Left ventricle myocardium superior (tissue), 1 donor: ENCODE measurements at regions not wholly inside any gene's neighbourhood (a gene's known extent, or its start where the extent isn't known, plus 50 kb on each side); places are given as distances from the start of the nearest gene placed in this dataset.

ENCODE experiments used
- ATAC-seq: fragments of 200-7000 bp; cut with Tn5 transposase; one replicate; pipeline ENCODE4 v1.9.1; 2020; ENCODE audit warnings: mild to moderate bottlenecking, moderate library complexity
- DNase-seq: peaks from one replicate; pipeline ENCODE4 v3.0.0-alpha.2; 2020
- intact Hi-C: fragments of 100-400 bp; cut with micrococcal nuclease; formaldehyde crosslinking; loops from one replicate; pipeline ENCODE4 v1.11.0; 2022
- donor health status: DM: no; HTN: yes; CAD: no; lungs with severe emphysema.

DNA sequence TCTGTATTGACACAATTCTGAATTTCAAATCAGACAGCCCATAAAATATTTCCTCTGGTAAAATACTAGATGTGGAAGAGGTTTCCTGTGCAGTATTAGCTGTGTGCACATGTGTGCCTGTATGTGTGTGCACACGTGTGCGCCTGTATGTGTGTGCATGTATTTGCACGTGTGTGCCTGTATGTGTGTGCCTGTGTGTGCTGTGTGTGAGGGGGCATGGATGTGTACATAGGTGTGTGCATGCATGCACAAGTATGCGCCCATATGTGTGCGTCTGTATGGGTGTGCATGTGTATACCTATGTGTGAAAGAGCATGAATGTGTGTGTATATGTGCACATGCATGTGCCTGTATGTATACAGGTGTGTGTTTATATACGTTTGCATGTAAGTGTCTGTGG is 191.4 kb downstream of the KLF6 start:
- intact Hi-C loops = no loop called here
- no peak for ATAC-seq
- no peak for DNase-seq

DNA sequence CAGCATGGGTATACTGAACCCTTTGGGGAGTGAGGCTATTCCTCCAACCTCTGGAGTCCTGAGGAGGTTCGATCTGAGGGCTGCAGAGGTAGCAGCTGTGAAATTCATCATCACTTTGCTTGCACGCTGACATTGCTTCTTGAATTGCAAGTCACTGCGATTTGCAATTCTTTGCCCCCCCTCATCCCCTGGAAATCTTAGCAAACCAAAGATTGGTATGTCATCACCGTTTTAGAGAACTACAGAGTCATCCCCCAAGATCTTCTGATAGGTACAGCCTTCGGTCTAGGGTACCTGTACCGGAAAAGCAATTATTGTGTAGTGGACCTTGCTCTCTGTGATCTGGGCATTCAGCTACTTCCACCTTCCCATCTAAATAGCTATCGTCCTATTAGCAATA is 192.6 kb downstream of the KLF6 start:
- DNase-seq (no peak), ATAC-seq (no peak)
- intact Hi-C loops = no loop called here

DNA sequence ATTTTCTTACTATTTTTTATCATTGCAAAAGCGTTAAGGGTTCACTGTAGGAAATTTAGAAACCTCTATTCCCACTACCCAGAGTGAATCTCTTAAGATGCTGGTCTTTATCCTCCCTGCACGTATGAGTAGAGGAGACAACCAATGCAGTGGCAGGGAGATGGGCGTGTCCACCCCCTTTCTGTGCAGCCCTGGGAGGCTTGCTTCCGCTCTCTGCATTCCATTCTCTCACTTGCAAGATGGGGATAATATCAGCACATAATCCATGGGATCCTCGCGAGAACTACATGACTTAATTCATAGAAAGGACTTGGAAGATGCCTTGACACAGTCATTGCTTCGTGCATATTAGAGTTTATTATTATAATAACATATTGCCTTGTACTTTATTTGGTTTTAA is 196.2 kb downstream of the KLF6 start:
- ATAC-seq (no peak), DNase-seq (no peak)
- intact Hi-C loops = no loop called here

DNA sequence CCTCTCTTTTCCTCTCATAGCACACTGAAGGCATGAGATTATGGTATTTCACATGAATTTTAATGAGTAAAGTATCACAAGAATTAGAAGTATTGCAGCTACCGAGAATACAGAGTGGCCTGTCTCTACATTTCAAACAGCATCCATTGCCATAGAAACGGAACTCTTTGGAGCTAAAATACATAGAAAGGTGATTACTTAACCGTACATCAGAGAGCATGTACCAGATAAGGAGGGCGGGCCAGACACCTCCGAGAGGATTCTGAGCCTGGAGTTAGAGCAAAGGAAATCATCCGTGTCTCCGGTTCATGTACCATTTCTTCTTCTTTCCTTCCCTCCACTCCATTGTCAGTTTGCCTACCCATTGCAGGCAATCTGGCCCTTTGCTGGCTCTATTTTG is 196.7 kb downstream of the KLF6 start:
- intact Hi-C loops = no loop called here

DNA sequence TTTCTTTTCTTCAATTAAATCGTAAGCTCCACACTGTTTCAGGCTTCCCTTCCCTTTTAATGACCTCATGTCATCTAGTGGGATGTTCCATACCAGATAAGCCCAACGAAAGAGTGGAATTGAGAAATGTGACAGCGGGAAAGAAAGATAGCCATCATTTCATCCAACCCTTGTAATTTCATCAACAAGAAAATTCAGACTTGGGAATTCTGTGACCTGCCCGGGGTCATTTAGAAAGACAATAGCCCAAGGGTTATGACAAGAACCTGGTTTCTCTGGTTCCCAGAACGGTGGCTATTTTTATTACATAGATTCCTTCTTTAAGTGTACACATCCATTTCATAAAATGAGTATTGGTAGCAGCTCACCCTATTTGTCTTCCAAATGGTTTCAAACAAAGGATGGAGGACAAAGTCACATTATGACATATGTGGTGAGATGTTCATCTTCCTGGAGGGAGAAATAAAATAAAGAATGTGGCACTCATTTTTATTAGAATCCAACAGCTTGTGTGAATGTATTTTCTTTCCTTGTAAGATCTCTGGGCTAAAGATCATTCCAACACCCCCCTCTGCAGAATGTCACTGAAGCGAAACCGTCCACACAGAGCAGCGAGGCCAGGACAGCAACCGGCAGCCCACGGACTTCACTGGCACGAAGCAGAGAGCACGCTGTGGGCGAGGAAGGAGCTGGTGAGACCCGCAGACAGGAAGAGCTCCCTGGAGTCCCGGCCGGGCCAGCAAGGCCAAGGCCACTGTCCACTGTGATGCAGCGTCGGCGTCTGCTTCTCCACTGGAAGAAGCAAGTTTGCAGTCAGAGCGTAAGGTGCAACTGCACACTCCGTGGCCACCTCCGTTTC is 199.9 kb downstream of the KLF6 start:
- no peak for DNase-seq
- intact Hi-C loops = no loop called here

More for the DNA sequence above, 196.7 kb downstream of the KLF6 start:
- ATAC-seq (no peak), DNase-seq (no peak)

DNA sequence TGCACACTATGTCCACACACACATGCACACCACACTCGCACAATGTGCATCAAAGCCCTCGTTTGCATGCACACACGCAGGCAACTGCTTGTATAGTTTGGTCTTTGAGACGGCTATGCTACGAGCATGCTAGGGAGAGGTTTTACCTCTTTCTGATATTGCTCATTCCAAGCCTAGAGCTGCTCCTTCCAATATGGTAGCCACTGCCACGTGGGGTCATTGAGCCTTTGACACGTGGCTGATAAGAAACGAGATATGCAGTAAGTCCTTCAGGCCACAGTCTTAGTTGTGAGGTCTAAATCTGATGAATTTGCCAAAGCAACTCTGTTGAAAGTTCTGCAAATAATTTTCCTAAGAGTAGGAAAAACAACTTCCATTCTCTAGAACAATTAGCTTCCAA is 204.4 kb downstream of the KLF6 start:
- no peak for DNase-seq
- ATAC-seq = no peak
- intact Hi-C loops = no loop called here

More for the DNA sequence above, 199.9 kb downstream of the KLF6 start:
- no peak for ATAC-seq

DNA sequence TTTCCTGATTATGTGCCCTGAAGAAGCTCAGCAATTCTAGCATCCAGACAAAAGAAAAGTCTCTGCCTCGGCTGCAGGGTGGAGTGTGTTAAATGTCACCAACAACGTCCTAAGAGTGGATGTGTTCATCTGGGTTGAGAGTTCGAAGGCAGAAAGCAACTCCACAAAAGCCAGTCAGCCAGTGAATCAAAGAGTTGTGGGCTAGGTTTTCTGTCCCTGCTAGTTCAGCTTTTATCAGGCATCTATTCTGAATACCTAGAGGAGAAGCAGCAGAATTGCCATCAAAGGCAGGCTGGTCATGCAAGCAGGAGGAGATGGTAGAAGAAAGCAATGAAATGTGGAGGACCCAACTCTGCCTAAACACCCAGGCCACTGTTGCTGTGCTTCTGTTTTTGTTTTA is 205.2 kb downstream of the KLF6 start:
- intact Hi-C loops = no loop called here
- DNase-seq (no peak), ATAC-seq (no peak)

DNA sequence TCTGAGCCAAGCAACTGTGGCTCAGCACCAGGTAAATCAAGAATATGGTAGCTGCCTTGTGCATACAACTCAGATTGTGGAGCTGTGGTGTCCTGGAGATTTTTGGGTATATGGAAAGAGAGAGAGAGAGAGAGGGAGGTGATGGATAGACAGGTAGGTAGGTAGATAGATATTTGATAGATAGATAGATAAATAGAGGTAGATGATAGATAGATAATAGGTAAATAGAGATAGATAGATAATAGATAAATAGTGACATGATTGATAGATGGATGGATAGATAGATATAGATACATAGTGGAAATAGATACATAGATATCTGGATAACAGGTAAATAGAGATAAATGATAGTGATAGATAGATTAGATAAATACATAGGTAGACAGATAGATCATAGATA is 206.3 kb downstream of the KLF6 start:
- DNase-seq = no peak
- no peak for ATAC-seq
- intact Hi-C loops = no loop called here

DNA sequence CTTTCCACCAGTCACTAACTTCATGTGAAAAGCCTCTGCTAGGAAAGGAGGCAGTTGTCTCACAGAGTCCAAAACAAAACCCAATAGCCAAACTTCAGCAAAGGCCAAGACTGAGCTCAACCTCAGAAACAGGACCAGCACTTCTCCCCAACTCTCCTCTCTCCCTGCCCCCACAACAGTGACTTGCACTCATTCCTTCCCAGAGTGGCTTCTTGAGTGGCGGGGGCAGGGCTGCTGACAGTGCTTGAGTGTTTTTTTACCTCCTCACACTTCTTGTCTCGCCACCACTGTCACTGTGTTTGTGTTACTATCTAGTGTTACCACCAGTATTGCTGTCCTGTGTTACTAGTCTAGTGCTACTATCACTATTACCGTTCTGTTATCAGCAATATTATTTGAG is 206.8 kb downstream of the KLF6 start:
- intact Hi-C loops = no loop called here
- DNase-seq = no peak
- no peak for ATAC-seq

DNA sequence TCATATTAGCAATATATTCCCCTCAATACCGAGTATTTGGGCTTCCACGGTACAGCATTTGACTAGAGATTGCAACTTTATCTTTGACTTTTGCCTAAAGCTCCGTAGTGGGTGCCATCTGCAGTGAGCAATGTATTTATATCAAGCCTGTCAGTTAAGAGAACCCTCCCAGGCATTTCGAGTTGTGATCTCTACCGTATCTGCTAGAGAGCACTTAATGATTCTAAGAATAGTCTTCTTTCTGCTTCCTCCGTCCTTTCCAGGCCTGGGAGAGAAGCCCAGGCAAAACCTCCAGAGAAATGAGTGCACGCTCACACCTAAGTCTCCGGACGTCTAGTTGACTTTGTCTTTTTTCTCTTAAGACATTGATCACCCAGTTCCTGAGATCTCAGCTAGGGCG is 210.6 kb downstream of the KLF6 start:
- ATAC-seq (peak; percentile 89), DNase-seq (no peak)
- intact Hi-C loops = no loop called here

DNA sequence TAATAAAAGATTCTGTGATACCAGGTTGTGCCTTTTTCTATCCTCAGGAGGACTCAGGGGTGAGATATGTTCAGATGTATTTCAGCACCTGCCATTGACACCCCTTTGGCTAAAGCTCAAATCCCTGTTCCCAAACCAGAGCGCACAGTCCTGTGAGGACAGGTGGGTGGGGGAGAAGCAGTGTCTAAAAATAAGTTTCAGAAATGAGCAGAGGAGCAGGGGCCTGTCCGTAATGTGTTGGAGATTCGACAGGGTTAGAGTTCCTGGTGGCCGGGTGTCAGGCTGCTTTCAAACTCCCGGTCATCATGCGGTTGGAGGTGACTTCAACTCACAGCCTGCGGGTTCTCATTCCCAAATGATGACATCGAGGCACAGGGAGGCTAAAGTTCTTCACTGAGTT is 211.5 kb downstream of the KLF6 start:
- intact Hi-C loops = no loop called here
- ATAC-seq (peak; percentile 83), DNase-seq (no peak)

DNA sequence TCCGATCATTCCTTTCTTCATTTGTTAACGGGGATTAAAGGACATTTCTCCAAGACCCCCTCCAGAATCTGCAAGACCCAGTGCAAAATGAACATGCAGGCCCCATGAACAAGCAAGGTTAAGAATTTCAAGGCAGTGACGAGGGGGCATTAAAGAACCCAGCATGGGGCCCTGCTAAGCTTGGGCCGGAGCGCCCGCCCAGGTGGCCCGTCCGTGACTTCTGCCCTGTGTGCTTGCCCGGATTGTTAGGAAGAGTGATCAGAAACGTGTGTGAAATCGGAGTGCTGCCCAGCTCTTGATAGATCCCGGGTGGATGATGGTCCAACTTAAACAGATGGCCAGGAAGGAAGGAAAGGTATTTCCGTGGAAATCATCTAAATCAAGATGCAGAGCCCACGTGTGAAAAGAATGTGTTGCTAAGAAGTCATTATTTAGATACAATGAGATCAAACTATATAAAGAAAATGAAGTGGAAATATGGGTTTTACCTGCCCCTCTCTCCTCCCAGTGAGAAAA is 213.6 kb downstream of the KLF6 start:
- ATAC-seq = no peak
- intact Hi-C loops = no loop called here
- DNase-seq = no peak

DNA sequence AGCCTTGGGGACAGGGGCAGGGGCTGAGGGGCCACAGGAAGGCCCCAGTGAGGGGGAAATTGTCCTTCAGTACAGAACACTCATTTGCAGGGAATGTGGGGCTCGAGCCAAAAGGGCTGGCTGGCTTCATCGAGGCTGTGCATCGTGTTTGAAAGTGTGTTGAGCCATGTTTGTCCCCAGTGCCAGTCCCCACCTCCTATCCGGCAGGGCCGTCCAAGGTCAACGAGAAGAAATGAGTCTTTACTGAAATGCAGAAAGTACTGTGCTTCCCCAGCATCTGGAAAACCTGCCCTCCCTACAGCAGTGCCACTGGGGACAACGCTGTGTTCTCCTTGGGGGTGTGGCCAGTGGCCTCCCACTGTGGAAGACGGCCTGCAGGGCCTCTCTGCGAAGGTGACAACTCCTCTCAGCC is 214.1 kb downstream of the KLF6 start:
- intact Hi-C loops = no loop called here
- ATAC-seq (peak; percentile 68), DNase-seq (peak; percentile 65)

DNA sequence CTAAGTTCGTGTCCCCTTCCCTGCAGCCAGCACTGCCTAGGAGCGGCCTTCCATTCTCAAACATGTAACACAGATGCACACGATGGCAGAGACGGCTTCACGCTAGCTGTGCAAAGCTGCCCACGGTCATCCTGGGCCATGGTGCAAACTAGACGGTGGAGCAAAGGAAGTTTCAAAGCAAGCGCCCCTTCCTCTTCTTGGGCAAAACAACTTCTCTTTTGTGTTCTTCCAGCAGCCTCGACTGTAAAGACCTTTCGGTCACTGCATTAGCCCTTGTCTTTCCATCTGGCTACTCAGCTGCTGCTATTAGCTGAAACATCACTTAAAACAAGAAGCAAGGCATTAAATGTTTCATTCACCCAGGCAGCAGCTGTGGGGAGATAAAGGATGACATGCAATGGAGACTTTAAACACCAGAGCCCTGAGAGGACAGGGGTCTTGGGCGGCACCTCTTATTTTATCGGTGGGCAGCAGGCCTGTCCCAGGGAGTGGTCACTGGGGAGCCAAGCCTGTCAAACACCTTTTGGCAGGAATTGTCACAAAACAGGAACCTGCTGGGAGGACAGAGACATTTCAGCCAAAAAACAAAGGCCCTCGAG is 214.8 kb downstream of the KLF6 start:
- no peak for ATAC-seq
- intact Hi-C loops = no loop called here
- no peak for DNase-seq

DNA sequence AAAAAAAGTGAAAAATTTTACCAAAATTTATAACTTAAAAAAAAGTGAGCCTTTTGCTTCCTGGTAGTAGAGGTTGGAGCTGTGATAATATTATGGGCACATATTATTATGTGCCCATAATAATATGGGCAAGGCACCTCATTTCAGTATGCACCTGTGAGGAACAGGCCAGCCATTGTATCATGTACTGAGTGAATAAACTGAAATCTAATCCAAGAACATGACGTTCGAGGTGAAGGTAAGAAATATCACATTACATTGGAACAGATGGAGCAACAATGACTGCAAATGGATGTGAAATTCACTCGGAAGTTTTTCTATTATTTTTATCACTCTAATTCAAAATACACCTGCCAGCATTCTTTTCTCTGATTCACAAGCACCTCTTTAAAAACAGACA is 216.0 kb downstream of the KLF6 start:
- ATAC-seq = no peak
- DNase-seq = no peak
- intact Hi-C loops = no loop called here

DNA sequence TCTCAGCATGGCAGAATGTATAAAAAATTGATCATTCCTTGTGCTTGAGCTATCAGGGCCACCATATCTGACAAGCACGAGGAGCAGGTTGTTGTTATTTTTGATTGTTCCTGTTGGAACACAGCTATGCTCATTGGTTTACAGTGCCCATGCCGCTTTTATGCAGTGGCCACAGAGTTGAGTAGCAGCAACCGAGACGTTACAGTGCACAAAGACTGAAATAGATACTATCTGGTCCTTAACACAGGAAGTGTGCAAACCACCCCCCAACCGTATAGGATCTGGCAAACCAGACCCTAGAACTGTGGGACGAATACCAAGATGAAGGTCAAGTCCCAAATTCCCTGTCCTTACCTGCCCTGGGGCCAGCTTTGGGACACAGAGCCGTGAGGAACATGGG is 216.6 kb downstream of the KLF6 start:
- ATAC-seq (no peak), DNase-seq (no peak)
- intact Hi-C loops = no loop called here

DNA sequence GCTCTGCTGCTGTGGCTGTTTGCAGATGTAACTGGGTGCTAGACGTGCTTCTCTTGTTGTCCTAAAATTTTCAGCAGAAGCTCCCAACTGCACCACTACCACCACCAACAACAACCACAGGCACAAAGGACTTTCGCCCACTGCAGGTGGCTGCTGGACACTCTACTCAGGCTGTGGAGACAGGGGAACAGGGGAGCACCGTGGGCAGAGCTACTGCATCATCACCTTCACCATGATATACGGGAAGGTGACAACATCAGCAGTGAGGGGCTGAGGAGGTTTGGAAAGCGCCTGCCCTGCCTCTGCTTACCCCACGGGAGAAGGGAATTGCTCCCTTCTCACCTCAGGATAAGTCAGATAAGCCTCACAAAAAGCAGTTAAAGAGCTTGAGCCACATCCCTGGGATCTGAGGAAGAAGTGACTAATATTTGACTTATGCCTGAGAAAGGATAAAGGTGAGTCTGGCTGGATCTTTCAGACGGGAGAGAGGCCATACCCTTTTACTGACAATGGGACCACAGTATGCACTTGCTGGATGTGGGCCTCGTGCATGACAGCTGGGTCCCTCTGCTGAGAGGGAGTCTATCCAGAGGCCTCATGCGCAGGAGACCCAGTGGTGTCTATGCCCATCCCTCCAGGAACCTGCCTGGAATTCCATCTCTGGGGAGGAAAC is 217.6 kb downstream of the KLF6 start:
- intact Hi-C loops = no loop called here
- DNase-seq (no peak), ATAC-seq (no peak)

DNA sequence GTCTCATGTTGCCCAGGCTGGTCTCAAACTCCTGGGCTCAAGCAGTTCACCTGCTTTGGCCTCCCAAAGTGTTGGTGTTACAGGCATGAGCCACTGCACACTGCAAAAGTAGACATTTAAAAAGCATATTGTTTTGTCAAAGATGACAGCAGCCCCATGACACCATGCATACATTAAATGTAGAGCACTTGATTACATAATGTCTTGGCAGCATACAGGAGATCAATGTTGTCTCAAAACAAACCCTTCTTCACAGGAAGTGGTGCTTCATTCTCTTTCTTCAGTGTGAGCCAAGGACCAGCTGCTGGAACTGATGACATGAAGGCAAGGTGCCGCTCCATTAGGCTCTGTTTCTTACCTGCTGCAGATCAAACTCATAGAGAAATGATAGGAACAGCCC is 218.4 kb downstream of the KLF6 start:
- DNase-seq = no peak
- intact Hi-C loops = no loop called here
- no peak for ATAC-seq

DNA sequence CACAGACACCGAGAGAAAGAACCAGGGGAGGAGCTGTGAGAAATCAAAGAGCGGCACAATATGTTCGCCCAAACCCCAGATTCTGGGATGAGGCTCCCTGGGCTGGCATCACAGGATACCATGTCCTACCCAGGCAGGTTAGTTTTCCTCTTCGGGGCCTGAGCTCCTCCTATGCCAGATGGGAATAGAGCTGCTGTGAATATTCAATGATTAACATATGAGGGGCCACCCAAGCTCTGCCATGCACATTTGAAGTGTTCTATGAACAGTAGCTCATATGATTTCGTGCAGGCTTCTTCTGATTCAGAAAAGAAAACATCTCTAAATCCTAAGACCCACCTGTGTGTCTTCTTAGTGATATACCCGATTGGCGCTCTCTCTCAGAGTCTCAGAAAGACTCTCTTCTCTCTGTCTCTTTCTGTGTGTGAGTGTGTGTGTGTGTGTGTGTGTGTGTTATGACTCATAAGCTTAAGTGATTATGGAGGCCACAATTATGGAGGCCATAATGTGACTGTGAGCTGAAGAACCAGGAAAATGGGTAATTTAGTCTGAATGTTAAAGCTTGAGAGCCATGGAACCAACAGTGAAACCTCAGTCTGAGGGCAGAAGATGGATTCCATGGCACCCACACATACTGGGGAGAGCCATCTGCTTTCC is 220.5 kb downstream of the KLF6 start:
- DNase-seq (no peak), ATAC-seq (no peak)
- intact Hi-C loops = no loop called here

DNA sequence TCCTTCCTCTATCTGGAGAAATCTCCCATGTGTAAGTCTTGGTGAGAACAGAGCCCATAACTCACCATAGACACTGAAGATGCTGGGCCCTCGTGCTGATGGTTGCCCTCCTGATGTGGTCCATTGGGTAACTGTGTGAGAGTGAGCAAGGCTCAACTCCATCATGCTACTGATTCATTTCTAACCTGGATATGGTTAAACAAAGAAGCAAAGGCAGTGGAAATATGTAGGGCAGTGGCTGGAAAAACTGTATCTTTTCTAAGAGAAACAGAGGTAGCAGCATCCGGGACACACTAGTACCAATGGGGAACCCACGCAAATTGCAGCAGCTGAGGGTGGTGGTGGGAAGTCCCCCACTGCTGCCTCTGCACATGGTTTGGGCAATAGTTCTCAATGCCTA is 221.7 kb downstream of the KLF6 start:
- ATAC-seq (no peak), DNase-seq (no peak)
- intact Hi-C loops = no loop called here
